Activated CD4-positive, alpha-beta T cell treated with anti-CD3 and anti-CD28 coated beads, Interleukin-2, Interleukin-4, amounts not matched to agents 100 ng/mL and 50 ng/mL, durations not matched to agents 16 hours and 8 hours (primary cell): ENCODE measurements at regions not wholly inside any gene's neighbourhood (a gene's known extent, or its start where the extent isn't known, plus 50 kb on each side); places are given as distances from the start of the nearest gene placed in this dataset.

ENCODE experiments used
- DNase-seq: peaks from one replicate; pipeline ENCODE4 v3.0.0-alpha.2; 2020; ENCODE audit warnings: low spot score

GRCh38 chr18:40558706-40559392 lies 1396.2 kb upstream of the PIK3C3 start:
- DNase-seq: no peak

- DNase-seq: no peak
These were observed 1399.1 kb upstream of the PIK3C3 start for GRCh38 chr18:40555914-40556313.

DNA sequence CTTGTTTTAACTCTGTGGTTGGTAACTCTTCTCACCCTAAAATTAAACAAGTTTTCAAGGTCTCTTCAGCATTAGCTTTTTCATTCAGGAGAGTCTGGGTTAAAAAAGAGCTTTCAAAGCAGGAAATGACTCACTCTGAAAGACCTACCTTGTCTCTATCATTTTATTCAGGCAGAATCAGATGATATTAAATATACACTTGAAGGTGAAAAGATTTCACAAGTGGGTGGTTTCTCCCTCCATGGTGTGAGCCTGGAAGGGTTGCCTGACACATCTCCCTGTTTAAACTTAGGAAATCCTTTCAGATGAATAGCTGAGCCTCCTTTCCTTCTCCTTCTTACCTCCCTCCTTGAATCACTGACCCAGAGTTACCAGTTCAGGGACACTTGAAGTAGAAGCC lies 1402.0 kb upstream of the PIK3C3 start:
- no peak for DNase-seq

DNA sequence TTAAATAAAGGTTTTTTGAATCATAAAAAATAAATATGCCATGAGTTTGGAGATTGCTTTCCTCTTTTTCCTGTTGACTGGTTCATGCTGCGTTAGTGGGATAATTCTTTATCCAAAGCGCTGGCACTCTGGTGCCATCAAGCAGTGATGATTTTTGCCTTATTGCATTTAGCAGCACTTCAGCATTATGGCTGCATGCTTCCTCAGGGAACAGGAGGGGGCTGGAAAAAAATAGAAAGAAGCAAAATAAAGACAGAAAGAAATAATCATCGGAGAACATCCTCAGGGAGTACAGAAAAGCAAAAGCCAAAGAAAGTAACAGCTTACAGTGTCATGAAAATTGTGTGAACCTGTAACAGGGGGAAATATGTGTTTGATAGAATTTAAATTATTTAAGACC lies 1408.2 kb upstream of the PIK3C3 start:
- no peak for DNase-seq

DNA sequence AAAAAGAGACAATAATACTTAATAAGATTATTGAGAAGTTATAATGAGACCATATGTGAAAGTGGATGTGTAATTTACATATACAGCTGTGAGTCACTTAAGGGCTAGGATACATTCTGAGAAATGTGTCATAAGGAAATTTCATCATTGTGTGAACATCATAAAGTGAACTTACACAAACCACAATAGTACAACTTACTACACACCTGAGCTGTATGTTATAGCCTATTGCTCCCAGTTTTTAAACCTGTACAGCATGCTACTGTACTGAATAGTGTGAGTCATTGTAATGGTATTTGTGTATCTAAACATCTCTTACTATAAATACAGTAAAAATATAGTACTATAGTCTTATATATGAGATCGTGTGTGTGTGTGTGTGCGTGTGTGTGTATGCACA lies 1420.3 kb upstream of the PIK3C3 start:
- no peak for DNase-seq

DNA sequence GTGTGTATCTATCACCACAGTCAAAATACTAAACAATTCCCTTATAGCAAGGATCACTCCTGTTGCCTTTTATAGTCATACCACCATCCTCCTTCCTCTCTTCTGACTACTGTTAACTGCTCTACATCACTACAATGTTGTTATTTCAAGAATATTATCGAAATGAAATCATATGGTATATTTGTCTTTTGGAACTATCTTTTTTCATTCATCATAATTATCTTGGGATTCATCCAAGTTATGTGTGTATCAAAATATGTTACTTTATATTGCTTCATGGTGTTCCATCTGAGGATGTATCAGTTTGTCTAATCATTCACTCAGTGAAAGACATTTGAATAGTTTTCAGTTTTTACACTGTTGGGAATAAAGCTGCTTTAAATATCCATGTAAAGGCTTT lies 1423.0 kb upstream of the PIK3C3 start:
- DNase-seq: no peak

- no peak for DNase-seq
These were observed 1424.0 kb upstream of the PIK3C3 start for GRCh38 chr18:40531051-40531450.

DNA sequence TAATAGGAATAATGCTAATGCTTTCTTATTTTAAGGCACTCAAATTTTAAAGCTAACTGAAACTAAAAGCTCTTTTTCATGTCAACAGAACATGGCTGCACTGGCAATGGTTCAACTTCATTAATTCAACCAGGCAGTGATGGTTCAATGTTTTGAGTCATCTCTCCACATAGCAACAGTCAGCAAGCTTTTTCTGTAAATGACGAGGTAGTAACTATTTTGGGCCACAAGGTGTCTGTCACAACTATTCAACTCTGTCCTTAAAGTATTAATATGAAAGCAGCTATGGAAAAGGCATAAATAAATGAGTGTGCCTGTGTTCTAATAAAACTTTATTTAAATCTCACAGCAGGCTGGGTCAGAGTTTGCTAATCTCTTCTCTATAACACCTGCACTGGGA lies 1425.6 kb upstream of the PIK3C3 start:
- no peak for DNase-seq

DNA sequence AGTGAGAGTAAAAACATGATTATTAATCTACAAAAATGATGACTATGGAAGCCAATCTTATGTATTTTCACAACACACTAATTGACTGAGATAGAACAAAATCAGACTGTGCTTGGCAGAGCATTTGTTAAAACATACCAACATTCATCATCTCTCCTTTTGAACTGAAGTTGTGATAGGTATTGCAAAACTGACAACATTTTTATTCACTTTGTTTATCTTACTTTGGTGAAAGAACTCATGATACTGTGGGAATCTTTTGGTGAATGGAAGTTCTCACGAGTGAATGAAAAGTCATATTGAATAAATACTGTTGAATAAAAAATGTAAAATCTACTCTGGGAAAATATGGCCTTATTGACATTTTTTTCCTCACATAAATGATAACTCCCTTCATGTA lies 1430.2 kb upstream of the PIK3C3 start:
- DNase-seq: no peak

GRCh38 chr18:40523287-40523686 lies 1431.7 kb upstream of the PIK3C3 start:
- DNase-seq: no peak

DNA sequence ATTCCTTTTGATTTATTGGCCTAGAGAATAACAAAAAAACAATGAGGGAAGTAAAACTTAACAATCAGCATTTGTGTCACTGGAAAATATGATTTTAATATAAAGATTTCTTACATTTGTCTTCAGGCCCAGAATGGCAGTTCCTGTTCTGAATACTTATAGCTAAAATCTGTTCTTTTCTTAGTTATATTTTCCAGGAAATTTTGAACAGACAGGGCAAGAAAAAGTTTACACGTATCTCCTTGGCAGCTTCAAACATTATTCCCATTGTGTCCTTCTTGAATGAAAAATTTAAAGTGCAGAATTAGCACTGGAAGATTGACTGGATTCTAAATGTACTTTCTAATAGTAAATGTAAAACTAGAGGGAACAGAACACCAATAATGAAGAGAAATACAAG lies 1454.0 kb upstream of the PIK3C3 start:
- DNase-seq: no peak

GRCh38 chr18:40494603-40495002 lies 1460.4 kb upstream of the PIK3C3 start:
- DNase-seq: no peak

DNA sequence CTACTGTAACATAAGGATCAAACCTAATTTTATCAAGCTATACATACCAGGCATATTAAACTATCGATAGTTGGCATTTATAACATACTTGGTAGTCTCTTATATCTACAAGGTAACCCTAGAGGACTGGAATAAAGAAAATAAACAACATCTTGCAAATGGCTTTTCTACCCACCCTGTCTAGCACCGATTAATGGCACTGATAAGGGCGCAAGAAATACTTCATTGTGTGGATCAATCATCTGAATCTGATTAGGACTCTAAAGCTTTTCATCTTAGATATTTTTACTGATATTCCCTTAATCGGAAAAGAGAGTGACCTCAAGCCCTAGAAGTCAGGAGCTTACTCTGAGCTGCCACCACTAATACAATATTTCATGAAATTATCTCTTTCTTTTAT lies 1461.7 kb upstream of the PIK3C3 start:
- no peak for DNase-seq

GRCh38 chr18:40489301-40489700 lies 1465.7 kb upstream of the PIK3C3 start:
- no peak for DNase-seq

GRCh38 chr18:40485318-40485717 lies 1469.7 kb upstream of the PIK3C3 start:
- no peak for DNase-seq

GRCh38 chr18:40473221-40474029 lies 1481.6 kb upstream of the PIK3C3 start:
- no peak for DNase-seq

- no peak for DNase-seq
These were observed 1484.3 kb upstream of the PIK3C3 start for GRCh38 chr18:40470723-40471122.

DNA sequence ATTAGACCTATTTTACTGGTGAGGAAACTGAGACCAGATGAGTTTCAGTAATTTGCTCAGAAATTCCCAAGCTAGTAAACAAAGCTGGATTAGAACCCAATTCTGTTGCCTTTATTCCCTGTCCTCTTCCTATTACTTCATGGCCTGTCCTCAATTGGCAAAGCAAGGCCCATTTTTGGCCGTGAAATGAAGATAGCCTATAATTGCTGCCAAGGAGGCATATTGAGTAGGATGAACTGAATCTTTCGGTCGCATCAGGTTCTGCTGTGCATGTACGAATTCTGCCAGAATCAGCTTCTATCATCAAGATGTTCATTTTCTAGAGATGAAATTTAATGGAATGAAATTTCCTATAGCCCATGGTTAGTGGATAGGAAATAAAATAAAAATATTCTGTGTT lies 1485.2 kb upstream of the PIK3C3 start:
- no peak for DNase-seq

GRCh38 chr18:40469316-40469715 lies 1485.7 kb upstream of the PIK3C3 start:
- no peak for DNase-seq

DNA sequence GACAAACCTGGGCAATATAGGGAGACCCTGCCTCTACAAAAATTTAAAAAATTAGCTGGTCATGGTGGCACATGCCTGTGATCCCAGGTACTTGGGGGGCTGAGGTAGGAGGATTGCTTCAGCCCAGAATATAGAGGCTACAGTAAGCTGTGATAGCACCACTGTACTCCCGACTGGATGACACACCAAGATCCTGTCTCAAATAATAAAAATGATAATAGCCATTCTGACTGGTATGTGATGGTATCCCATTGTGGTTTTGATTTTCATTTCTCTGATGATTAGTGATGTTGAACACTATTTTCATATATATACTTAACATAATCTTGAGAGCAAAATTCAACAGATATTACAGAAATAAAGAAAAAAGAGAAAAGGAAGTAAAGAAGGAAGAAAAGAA lies 1491.0 kb upstream of the PIK3C3 start:
- no peak for DNase-seq

GRCh38 chr18:40453903-40454302 lies 1501.1 kb upstream of the PIK3C3 start:
- DNase-seq: no peak

DNA sequence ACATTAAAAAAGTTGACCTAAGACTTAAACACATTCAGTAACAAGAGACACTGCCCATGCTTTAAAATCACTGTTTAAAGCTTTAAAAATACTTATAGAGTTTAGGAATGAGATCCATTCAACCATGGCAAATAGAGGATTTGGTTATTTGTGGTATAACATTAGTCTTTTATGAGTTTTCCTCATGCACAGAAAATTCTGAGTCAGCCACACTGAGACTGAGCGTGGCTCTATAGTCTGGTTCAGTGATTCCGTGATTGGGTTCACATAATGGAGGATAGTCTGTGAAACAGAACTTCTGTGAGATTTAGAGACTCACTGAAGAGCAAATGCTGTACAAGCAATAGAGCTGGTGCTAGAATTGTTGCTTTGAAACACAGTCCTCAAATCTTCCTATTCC lies 1502.4 kb upstream of the PIK3C3 start:
- DNase-seq: no peak

DNA sequence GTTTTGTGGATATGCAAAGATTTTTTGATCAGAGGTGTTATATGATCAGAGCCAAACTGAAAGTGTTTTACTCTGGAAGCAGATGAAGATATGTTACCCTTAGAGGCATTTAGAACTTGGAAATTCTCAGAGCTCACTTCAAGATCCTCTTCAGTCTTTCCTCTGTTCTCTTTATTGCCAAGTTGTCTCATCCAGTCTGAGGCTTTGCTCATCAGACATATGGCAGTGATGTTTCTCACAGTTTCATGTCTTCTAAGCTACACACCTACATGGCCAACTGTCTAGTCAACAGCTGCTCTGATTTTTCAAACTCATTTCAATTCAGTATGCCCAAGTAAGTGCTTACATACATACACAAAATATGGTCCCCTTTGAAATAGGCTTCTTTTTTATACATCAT lies 1504.3 kb upstream of the PIK3C3 start:
- no peak for DNase-seq

GRCh38 chr18:40447820-40448219 lies 1507.2 kb upstream of the PIK3C3 start:
- DNase-seq: no peak
